ENCODE measurements at regions not wholly inside any gene's neighbourhood (a gene's known extent, or its start where the extent isn't known, plus 50 kb on each side); places are given as distances from the start of the nearest gene placed in this dataset.

- TF ChIP-seq EZH2 (IDR thresholded peaks at IDR 0.05; ENCODE audit: low read length) (no peak), CTCF (optimal IDR thresholded peaks at IDR 0.05 in 1 of 3, IDR thresholded peaks at IDR 0.05 in 1 of 3, conservative IDR thresholded peaks at IDR 0.05 in 1 of 3; ENCODE audit: extremely low read depth in 1 of 3, insufficient read depth in 2 of 3, low read length in 3 of 3) (no peak)
These were observed 65.1 kb upstream of the MPP7 start for GRCh38 chr10:28367929-28368484.

Measured in keratinocyte (primary cell).